AG10803 (cell line): ENCODE measurements at regions not wholly inside any gene's neighbourhood (a gene's known extent, or its start where the extent isn't known, plus 50 kb on each side); places are given as distances from the start of the nearest gene placed in this dataset.

Experiments used
- DNase-seq: peaks from one replicate; pipeline ENCODE4 v3.0.0; 2010; ENCODE audit warnings: low read depth
- H3K4me3 ChIP-seq: 2 replicates; pipeline ENCODE4 v1.5.1; 2011; ENCODE audit warnings: mild to moderate bottlenecking, low read length, control low read depth
- CTCF ChIP-seq: conservative IDR thresholded peaks from 2 replicates; pipeline ENCODE4 v1.5.1; 2011; ENCODE audit warnings: mild to moderate bottlenecking, low read length, control low read depth, inconsistent platforms

- no peak overlapping the region for H3K4me3 ChIP-seq
- no peak for TF ChIP-seq CTCF
Observed at GRCh38 chr11:28627690-28628255, 519.6 kb downstream of the METTL15 start.

GRCh38 chr11:28625532-28625931, 517.3 kb downstream of the METTL15 start:
- no peak overlapping the region for H3K4me3 ChIP-seq
- DNase-seq = no peak
- no peak for TF ChIP-seq CTCF

More at GRCh38 chr11:28627690-28628255, 519.6 kb downstream of the METTL15 start:
- DNase-seq = no peak

GRCh38 chr11:28621753-28622152, 513.6 kb downstream of the METTL15 start:
- no peak for TF ChIP-seq CTCF
- peak; percentile 47 for DNase-seq
- H3K4me3 ChIP-seq = peak overlapping the region; percentile 47

GRCh38 chr11:28619846-28620540, 511.8 kb downstream of the METTL15 start:
- DNase-seq = no peak
- no peak for TF ChIP-seq CTCF
- no peak overlapping the region for H3K4me3 ChIP-seq

- DNase-seq = peak; percentile 20
- no peak for TF ChIP-seq CTCF
- no peak overlapping the region for H3K4me3 ChIP-seq
Observed at GRCh38 chr11:28618416-28618815, 510.2 kb downstream of the METTL15 start.

GRCh38 chr11:28616160-28616965, 508.2 kb downstream of the METTL15 start:
- TF ChIP-seq CTCF = no peak
- peak; percentile 34 for DNase-seq
- H3K4me3 ChIP-seq = no peak overlapping the region

GRCh38 chr11:28615542-28615941, 507.4 kb downstream of the METTL15 start:
- DNase-seq = no peak
- no peak for TF ChIP-seq CTCF
- no peak overlapping the region for H3K4me3 ChIP-seq
